Mucosa of descending colon (tissue), 3 donors: ENCODE measurements at regions not wholly inside any gene's neighbourhood (a gene's known extent, or its start where the extent isn't known, plus 50 kb on each side); places are given as distances from the start of the nearest gene placed in this dataset.

Experiments
- ATAC-seq: fragments of 200-7000 bp; cut with Tn5 transposase; one replicate; pipeline ENCODE4 v1.9.1; 2020; ENCODE audit warnings: mild to moderate bottlenecking, moderate library complexity
- DNase-seq, 3 donors: peaks; one replicate each; pipeline ENCODE4 v3.0.0-alpha.2; 2020
- H3K36me3 ChIP-seq: fragments of 200-600 bp; one replicate; pipeline ENCODE4 v1.8.0; 2021; ENCODE audit warnings: low read depth, mild to moderate bottlenecking
- H3K4me1 ChIP-seq: fragments of 200-600 bp; one replicate; pipeline ENCODE4 v1.8.0; 2021; ENCODE audit warnings: low read depth, mild to moderate bottlenecking
- H3K4me3 ChIP-seq: fragments of 200-600 bp; one replicate; pipeline ENCODE4 v1.8.0; 2021; ENCODE audit warnings: mild to moderate bottlenecking
- H3K9me3 ChIP-seq: fragments of 200-600 bp; one replicate; pipeline ENCODE4 v1.8.0; 2021; ENCODE audit warnings: mild to moderate bottlenecking
- CTCF ChIP-seq: fragments of 200-600 bp; IDR thresholded peaks from one replicate; pipeline ENCODE4 v1.8.0; 2022; ENCODE audit warnings: antibody characterized with exemption, mild to moderate bottlenecking
- intact Hi-C, 2 donors: fragments of 100-400 bp; cut with DNase I in 1 of 2; cut with micrococcal nuclease in 1 of 2; formaldehyde crosslinking; loops; one replicate each; pipeline versions ENCODE4 v1.11.0 to v1.11.1; 2022; cut with DNase I, micrococcal nuclease
- donor health status: DM: no; HTN: no; CAD: no; lungs with moderate emphysema.
- donor health status: DM: no; HTN: no; CAD: no.
- donor health status: DM: no; HTN: yes; CAD: no.

- intact Hi-C loops, result no loop called here
- DNase-seq, result no peak
- Histone ChIP-seq H3K9me3 (no peaks in the 10 kb centered on the region), H3K36me3 (no peaks in the 10 kb centered on the region), H3K4me3 (no peak overlapping the region), H3K4me1 (no peaks in the 10 kb centered on the region)
- no peak for TF ChIP-seq CTCF
- ATAC-seq, result no peak
Measured at GRCh38 chr2:51213826-51214225, 181.9 kb upstream of the NRXN1 start.

- Histone ChIP-seq H3K36me3 (no peaks in the 10 kb centered on the region), H3K4me3 (no peak overlapping the region), H3K4me1 (no peaks in the 10 kb centered on the region), H3K9me3 (no peaks in the 10 kb centered on the region)
- intact Hi-C loops, result no loop called here
- ATAC-seq (no peak), DNase-seq (no peak)
- TF ChIP-seq CTCF, result no peak
Measured at GRCh38 chr2:51212374-51212773, 180.4 kb upstream of the NRXN1 start.

- no peaks in the 10 kb centered on the region for H3K4me1 ChIP-seq
- no peak overlapping the region for H3K4me3 ChIP-seq
- ATAC-seq (no peak), DNase-seq (no peak)
- intact Hi-C loops, result no loop called here
- no peaks in the 10 kb centered on the region for H3K9me3 ChIP-seq
- no peaks in the 10 kb centered on the region for H3K36me3 ChIP-seq
- no peak for TF ChIP-seq CTCF
Measured at GRCh38 chr2:51208521-51208920, 176.6 kb upstream of the NRXN1 start.

GRCh38 chr2:51201295-51201694 lies 169.4 kb upstream of the NRXN1 start:
- Histone ChIP-seq H3K9me3 (no peaks in the 10 kb centered on the region), H3K4me1 (no peaks in the 10 kb centered on the region), H3K4me3 (no peak overlapping the region), H3K36me3 (no peaks in the 10 kb centered on the region)
- no peak for DNase-seq
- intact Hi-C loops, result no loop called here
- no peak for ATAC-seq
- TF ChIP-seq CTCF, result no peak

GRCh38 chr2:51194656-51195055 lies 162.7 kb upstream of the NRXN1 start:
- ATAC-seq, result no peak

More at GRCh38 chr2:51194656-51195055, 162.7 kb upstream of the NRXN1 start:
- Histone ChIP-seq H3K4me1 (no peaks in the 10 kb centered on the region), H3K4me3 (no peak overlapping the region), H3K9me3 (peaks cover 8% of the 10 kb centered on the region), H3K36me3 (no peaks in the 10 kb centered on the region)
- DNase-seq, result no peak
- intact Hi-C loops, result no loop called here
- TF ChIP-seq CTCF, result no peak
